Fibroblast of mammary gland (primary cell): ENCODE measurements at regions not wholly inside any gene's neighbourhood (a gene's known extent, or its start where the extent isn't known, plus 50 kb on each side); places are given as distances from the start of the nearest gene placed in this dataset.

Experiments
- DNase-seq: peaks from one replicate; pipeline ENCODE4 v3.0.0-alpha.2; 2010; ENCODE audit warnings: low read depth
- H3K4me3 ChIP-seq: 2 replicates; pipeline ENCODE4 v1.5.1; 2011; ENCODE audit warnings: low read depth, mild to moderate bottlenecking, low read length, moderate library complexity; ENCODE audit not compliant: control insufficient read depth
- CTCF ChIP-seq: conservative IDR thresholded peaks from 2 replicates; pipeline ENCODE4 v1.5.1; 2011; ENCODE audit warnings: low read depth, low read length, inconsistent platforms; ENCODE audit not compliant: control insufficient read depth, insufficient read depth

- no peak overlapping the region for H3K4me3 ChIP-seq
- DNase-seq, result no peak
- no peak for TF ChIP-seq CTCF
These were observed 215.3 kb upstream of the FSHR start for GRCh38 chr2:49369650-49370049.

GRCh38 chr2:49369101-49369500 is 214.8 kb upstream of the FSHR start:
- no peak overlapping the region for H3K4me3 ChIP-seq
- DNase-seq, result no peak
- TF ChIP-seq CTCF, result no peak

GRCh38 chr2:49367003-49367402 is 212.7 kb upstream of the FSHR start:
- H3K4me3 ChIP-seq, result no peak overlapping the region
- no peak for TF ChIP-seq CTCF
- no peak for DNase-seq

GRCh38 chr2:49360407-49360767 is 206.1 kb upstream of the FSHR start:
- no peak overlapping the region for H3K4me3 ChIP-seq
- no peak for DNase-seq
- TF ChIP-seq CTCF, result no peak

GRCh38 chr2:49359721-49360406 is 205.5 kb upstream of the FSHR start:
- no peak for TF ChIP-seq CTCF
- no peak overlapping the region for H3K4me3 ChIP-seq
- no peak for DNase-seq

- no peak for TF ChIP-seq CTCF
- H3K4me3 ChIP-seq, result no peak overlapping the region
- no peak for DNase-seq
These were observed 201.3 kb upstream of the FSHR start for GRCh38 chr2:49355611-49356010.

- no peak overlapping the region for H3K4me3 ChIP-seq
- DNase-seq, result no peak
- no peak for TF ChIP-seq CTCF
These were observed 197.2 kb upstream of the FSHR start for GRCh38 chr2:49351560-49351959.
